ENCODE measurements at regions not wholly inside any gene's neighbourhood (a gene's known extent, or its start where the extent isn't known, plus 50 kb on each side); places are given as distances from the start of the nearest gene placed in this dataset.
"Not testable (repeated sequence)": the region's sequence is repeated elsewhere in the genome, so short reads cannot be mapped to it uniquely, and the experiment has no call there.

DNA sequence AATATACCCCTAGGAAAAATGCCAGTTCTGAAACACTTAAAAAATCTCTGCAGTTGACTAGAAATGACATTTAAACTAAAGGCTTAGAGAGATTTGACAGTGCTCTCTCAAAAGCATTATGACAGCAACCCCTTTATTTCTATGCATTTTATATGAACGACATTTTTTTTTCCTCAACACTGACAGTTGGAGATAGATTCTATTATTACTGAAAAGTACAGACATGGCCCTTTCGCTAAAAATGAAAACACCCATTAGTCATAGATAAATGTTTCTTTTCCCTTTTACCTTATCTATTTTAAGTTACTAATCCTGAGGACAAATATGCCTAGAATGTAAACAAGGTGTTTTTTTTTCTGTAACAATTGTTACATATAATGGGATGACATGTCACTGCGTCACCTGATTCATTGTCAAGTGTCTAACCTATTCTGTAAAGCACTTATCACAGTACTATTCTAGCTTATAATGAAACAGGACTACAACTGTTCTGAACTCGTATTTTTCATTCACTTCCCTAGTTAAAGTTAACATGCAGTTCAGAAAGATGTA lies 1169.6 kb upstream of the CRIM1 start:
- Histone ChIP-seq H3K27me3 (ENCODE audit: control insufficient read depth, insufficient read depth, low read length) (no peaks in the 10 kb centered on the region), H3K4me1 (ENCODE audit: control insufficient read depth in 2 of 3, insufficient read depth in 2 of 3, low read depth in 1 of 3, low read length in 3 of 3) (no peaks in the 10 kb centered on the region), H3K9ac (ENCODE audit: low read length in 3 of 3) (no peak overlapping the region), H3K4me3 (ENCODE audit: low read length in 3 of 3) (no peak overlapping the region), H3K36me3 (ENCODE audit: control insufficient read depth in 2 of 3, insufficient read depth in 3 of 3, low read length in 3 of 3) (no peaks in the 10 kb centered on the region), H3K9me3 (ENCODE audit: control insufficient read depth in 2 of 3, insufficient read depth in 1 of 3, low read length in 3 of 3) (no peaks in the 10 kb centered on the region), H3K27ac (ENCODE audit: low read depth in 2 of 2, low read length in 2 of 2) (no peak overlapping the region)
- TF ChIP-seq, protein P1, sequence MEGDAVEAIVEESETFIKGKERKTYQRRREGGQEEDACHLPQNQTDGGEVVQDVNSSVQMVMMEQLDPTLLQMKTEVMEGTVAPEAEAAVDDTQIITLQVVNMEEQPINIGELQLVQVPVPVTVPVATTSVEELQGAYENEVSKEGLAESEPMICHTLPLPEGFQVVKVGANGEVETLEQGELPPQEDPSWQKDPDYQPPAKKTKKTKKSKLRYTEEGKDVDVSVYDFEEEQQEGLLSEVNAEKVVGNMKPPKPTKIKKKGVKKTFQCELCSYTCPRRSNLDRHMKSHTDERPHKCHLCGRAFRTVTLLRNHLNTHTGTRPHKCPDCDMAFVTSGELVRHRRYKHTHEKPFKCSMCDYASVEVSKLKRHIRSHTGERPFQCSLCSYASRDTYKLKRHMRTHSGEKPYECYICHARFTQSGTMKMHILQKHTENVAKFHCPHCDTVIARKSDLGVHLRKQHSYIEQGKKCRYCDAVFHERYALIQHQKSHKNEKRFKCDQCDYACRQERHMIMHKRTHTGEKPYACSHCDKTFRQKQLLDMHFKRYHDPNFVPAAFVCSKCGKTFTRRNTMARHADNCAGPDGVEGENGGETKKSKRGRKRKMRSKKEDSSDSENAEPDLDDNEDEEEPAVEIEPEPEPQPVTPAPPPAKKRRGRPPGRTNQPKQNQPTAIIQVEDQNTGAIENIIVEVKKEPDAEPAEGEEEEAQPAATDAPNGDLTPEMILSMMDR (IDR thresholded peaks at IDR 0.05; ENCODE audit: borderline replicate concordance, extremely low read depth, insufficient read depth) = no peak
- FAIRE-seq = no peak
- intact Hi-C loops (cut with DNase I) = no loop called here
- DNase-seq = no peak

- Histone ChIP-seq H3K9me3 (ENCODE audit: control insufficient read depth in 2 of 3, insufficient read depth in 1 of 3, low read length in 3 of 3) (no peaks in the 10 kb centered on the region), H3K4me1 (ENCODE audit: control insufficient read depth in 2 of 3, insufficient read depth in 2 of 3, low read depth in 1 of 3, low read length in 3 of 3) (no peaks in the 10 kb centered on the region), H3K36me3 (ENCODE audit: control insufficient read depth in 2 of 3, insufficient read depth in 3 of 3, low read length in 3 of 3) (no peaks in the 10 kb centered on the region), H3K27ac (ENCODE audit: low read depth in 2 of 2, low read length in 2 of 2) (no peak overlapping the region), H3K27me3 (ENCODE audit: control insufficient read depth, insufficient read depth, low read length) (no peaks in the 10 kb centered on the region), H3K4me3 (ENCODE audit: low read length in 3 of 3) (no peak overlapping the region), H3K9ac (ENCODE audit: low read length in 3 of 3) (no peak overlapping the region)
- FAIRE-seq (no peak), DNase-seq (no peak)
- TF ChIP-seq, protein P1 (IDR thresholded peaks at IDR 0.05; ENCODE audit: borderline replicate concordance, extremely low read depth, insufficient read depth) = no peak
- intact Hi-C loops (cut with DNase I) = no loop called here
These were observed 1171.1 kb upstream of the CRIM1 start for GRCh38 chr2:35184471-35184870.

- H3K4me3 ChIP-seq (ENCODE audit: low read length in 3 of 3); DNase-seq; H3K4me1 ChIP-seq (ENCODE audit: control insufficient read depth in 2 of 3, insufficient read depth in 2 of 3, low read depth in 1 of 3, low read length in 3 of 3); H3K9me3 ChIP-seq (ENCODE audit: control insufficient read depth in 2 of 3, insufficient read depth in 1 of 3, low read length in 3 of 3); FAIRE-seq; intact Hi-C loops (cut with DNase I); H3K36me3 ChIP-seq (ENCODE audit: control insufficient read depth in 2 of 3, insufficient read depth in 3 of 3, low read length in 3 of 3); H3K9ac ChIP-seq (ENCODE audit: low read length in 3 of 3); H3K27ac ChIP-seq (ENCODE audit: low read depth in 2 of 2, low read length in 2 of 2); H3K27me3 ChIP-seq (ENCODE audit: control insufficient read depth, insufficient read depth, low read length): not testable (repeated sequence)
These were observed 1178.9 kb upstream of the CRIM1 start for GRCh38 chr2:35176726-35177125.

GRCh38 chr2:35174845-35175244 lies 1180.7 kb upstream of the CRIM1 start:
- H3K4me1 ChIP-seq (ENCODE audit: control insufficient read depth in 2 of 3, insufficient read depth in 2 of 3, low read depth in 1 of 3, low read length in 3 of 3) = no peaks in the 10 kb centered on the region
- DNase-seq (no peak), FAIRE-seq (no peak)
- H3K27ac ChIP-seq (ENCODE audit: low read depth in 2 of 2, low read length in 2 of 2) = no peak overlapping the region
- TF ChIP-seq, protein P1 (IDR thresholded peaks at IDR 0.05; ENCODE audit: borderline replicate concordance, extremely low read depth, insufficient read depth) = no peak
- intact Hi-C loops (cut with DNase I) = no loop called here
- H3K4me3 ChIP-seq (ENCODE audit: low read length in 3 of 3) = no peak overlapping the region
- no peaks in the 10 kb centered on the region for H3K9me3 ChIP-seq (ENCODE audit: control insufficient read depth in 2 of 3, insufficient read depth in 1 of 3, low read length in 3 of 3)
- H3K36me3 ChIP-seq (ENCODE audit: control insufficient read depth in 2 of 3, insufficient read depth in 3 of 3, low read length in 3 of 3) = no peaks in the 10 kb centered on the region
- no peak overlapping the region for H3K9ac ChIP-seq (ENCODE audit: low read length in 3 of 3)
- no peaks in the 10 kb centered on the region for H3K27me3 ChIP-seq (ENCODE audit: control insufficient read depth, insufficient read depth, low read length)

Measured in kidney (tissue), 13 donors.